Stimulated activated naive B cell treated with anti-CD40 and anti-IgM and Interleukin-4, amounts not matched to agents 10 μg/mL and 1 μg/mL and 100 μg/mL, for 72 hours (primary cell): ENCODE measurements at regions not wholly inside any gene's neighbourhood (a gene's known extent, or its start where the extent isn't known, plus 50 kb on each side); places are given as distances from the start of the nearest gene placed in this dataset.

ENCODE experiments used
- ATAC-seq, 2 donors: fragments of 150-1000 bp; cut with Tn5 transposase; replicated peaks; 2 replicates each; pipeline ENCODE4 v1.10.0; 2021; ENCODE audit warnings: moderate library complexity in 1 of 2
- DNase-seq: peaks from one replicate; pipeline ENCODE4 v3.0.0; 2021
- H3K27ac Mint-ChIP-seq: one replicate; pipeline ENCODE4 v1.8.0; 2022; ENCODE audit warnings: mild to moderate bottlenecking, mixed read lengths
- H3K27me3 Mint-ChIP-seq, 2 donors: one replicate each; pipeline ENCODE4 v1.8.0; 2022; ENCODE audit warnings: mixed read lengths in 2 of 2
- H3K36me3 Mint-ChIP-seq, 2 donors: one replicate each; pipeline ENCODE4 v1.8.0; 2022; ENCODE audit warnings: mixed read lengths in 2 of 2, mild to moderate bottlenecking in 1 of 2
- H3K4me1 Mint-ChIP-seq, 2 donors: one replicate each; pipeline ENCODE4 v1.8.0; 2022; ENCODE audit warnings: mixed read lengths in 2 of 2, mild to moderate bottlenecking in 1 of 2
- H3K4me3 Mint-ChIP-seq, 2 donors: one replicate each; pipeline ENCODE4 v1.8.0; 2022; ENCODE audit warnings: mild to moderate bottlenecking in 2 of 2, mixed read lengths in 2 of 2, moderate library complexity in 1 of 2
- H3K9me3 Mint-ChIP-seq, 2 donors: one replicate each; pipeline ENCODE4 v1.8.0; 2022; ENCODE audit warnings: mixed read lengths in 2 of 2, mild to moderate bottlenecking in 1 of 2

DNA sequence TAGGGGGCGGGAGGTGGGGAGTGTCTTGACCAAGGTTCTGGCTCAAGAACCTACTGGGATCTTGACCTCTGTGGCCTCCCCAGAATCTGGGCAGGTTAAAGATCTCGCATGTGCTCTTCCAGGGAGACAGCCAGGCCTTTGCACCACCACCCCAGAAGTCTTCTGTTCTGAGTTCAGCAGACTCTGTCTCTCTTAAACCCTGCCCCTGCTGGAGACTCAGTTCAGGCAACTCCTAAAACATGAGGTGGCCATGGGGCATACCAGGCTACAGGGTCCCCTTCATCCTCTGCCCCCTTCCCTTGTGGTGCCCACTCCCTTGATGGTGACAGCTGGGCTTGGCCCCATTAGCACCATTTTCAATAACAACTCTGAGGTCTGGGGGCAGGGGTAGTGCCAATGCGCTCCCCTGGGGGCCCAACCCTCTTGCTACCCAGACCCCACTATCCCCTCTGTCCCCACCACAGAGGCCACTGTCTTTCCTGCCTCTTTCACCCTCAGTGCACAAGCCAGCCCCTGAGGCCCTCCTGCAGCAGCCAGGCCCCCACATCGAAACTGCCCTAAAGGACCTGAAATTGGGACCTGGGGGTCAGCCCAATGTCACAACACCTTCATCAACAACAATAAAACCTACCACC, 132.7 kb upstream of the RUNX3 start:
- H3K4me3 Mint-ChIP-seq, result no peak overlapping the region
- no peak for DNase-seq
- peaks cover 0 to 6% of the 10 kb centered on the region in 2 donors for H3K27me3 Mint-ChIP-seq
- H3K4me1 Mint-ChIP-seq, result peaks cover 9 to 22% of the 10 kb centered on the region in 2 donors
- no peak overlapping the region for H3K27ac Mint-ChIP-seq
- no peaks in the 10 kb centered on the region for H3K36me3 Mint-ChIP-seq
- H3K9me3 Mint-ChIP-seq, result peaks cover 0 to 2% of the 10 kb centered on the region in 2 donors
- ATAC-seq, result no peak

DNA sequence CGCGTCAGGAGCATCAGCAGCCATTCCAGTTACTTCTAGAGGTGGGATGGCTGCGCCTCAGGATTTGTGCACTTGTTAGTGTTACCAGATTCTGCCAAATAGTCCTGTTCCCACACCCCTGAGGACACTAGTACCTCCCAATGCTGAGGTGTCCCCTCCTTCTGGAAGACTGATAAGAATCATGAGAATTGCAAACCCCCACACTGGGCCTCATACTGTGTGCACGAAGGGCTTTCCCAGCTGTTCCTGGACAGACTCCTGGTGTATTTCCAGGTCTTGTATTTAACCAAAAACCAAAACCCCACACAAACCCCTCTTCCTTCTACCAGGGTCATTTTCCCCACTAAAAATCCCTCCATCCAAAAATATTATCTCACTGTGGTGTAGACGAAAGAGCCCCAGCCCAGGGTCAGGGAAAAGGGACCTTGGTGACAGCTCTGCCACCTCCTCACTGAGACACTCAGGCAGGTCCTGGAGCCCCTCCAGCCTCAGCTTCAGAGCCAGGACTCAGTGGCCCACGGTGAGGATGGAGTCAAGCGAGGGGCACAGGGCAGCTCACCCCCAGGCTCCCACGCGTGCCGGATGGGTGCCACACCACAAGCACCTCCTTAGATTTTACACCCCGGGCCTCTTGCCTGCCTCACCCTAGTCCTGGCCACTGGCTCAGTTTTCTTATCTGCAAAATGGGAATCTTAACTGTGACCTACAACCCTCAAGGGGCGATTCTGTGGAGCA, 131.4 kb upstream of the RUNX3 start:
- Mint-ChIP-seq H3K27ac (peak overlapping the region; percentile 9), H3K36me3 (no peaks in the 10 kb centered on the region), H3K4me1 (peaks cover 9 to 22% of the 10 kb centered on the region in 2 donors), H3K27me3 (peaks cover 0 to 10% of the 10 kb centered on the region in 2 donors), H3K4me3 (no peak overlapping the region), H3K9me3 (peaks cover 0 to 2% of the 10 kb centered on the region in 2 donors)
- DNase-seq (no peak), ATAC-seq (no peak)

GRCh38 chr1:25057188-25057587, 127.1 kb upstream of the RUNX3 start:
- ATAC-seq (no peak), DNase-seq (no peak)
- H3K4me3 Mint-ChIP-seq, result no peak overlapping the region
- peaks cover 34 to 41% of the 10 kb centered on the region in 2 donors for H3K27me3 Mint-ChIP-seq
- peaks cover 0 to 2% of the 10 kb centered on the region in 2 donors for H3K9me3 Mint-ChIP-seq
- no peaks in the 10 kb centered on the region for H3K4me1 Mint-ChIP-seq
- no peaks in the 10 kb centered on the region for H3K36me3 Mint-ChIP-seq
- H3K27ac Mint-ChIP-seq, result no peak overlapping the region

DNA sequence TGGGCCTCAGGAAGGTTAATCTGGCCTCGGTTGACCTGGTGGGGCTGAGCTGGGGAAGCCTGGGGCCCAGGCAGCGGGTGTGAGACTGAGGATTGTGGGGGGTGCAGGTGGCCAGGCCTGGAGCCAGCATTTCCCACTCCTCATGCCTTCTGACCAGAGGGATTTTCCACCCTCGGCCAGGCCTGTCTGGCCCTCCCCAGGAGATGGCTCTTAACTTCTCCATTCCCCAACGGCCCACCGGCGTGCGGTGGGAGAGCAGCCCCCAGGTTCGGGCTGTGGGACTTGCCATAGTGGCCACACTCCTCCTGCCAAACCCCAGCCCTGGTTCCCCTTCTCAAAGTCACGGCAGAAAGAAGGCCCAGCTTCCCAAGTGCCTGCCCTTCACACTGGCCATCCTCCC, 126.5 kb upstream of the RUNX3 start:
- Mint-ChIP-seq H3K9me3 (peaks cover 0 to 2% of the 10 kb centered on the region in 2 donors), H3K27me3 (peaks cover 38 to 41% of the 10 kb centered on the region in 2 donors)
- DNase-seq, result no peak

DNA sequence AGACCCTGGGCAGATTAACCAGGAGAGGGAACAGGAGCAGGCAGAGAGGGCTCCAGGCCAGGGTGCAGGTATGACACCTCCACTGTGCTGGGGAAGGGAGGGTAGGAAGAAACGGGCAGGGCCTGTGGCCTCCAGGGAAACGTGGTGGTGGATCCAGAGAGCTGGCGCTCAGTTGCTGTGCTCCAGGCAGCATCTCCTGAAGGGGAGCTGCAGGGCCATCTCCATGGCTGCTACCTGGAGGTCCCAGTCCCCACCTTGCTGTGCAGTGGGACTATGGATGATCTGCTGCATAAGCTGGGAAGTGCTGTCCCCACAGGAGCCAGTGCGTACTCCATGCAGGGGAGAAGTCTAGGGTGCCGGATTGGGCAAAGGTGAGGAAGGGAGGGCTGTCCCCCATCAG, 125.9 kb upstream of the RUNX3 start:
- Mint-ChIP-seq H3K9me3 (peaks cover 0 to 2% of the 10 kb centered on the region in 2 donors), H3K4me3 (no peak overlapping the region), H3K27me3 (peaks cover 38 to 41% of the 10 kb centered on the region in 2 donors), H3K27ac (peak overlapping the region; percentile 6), H3K4me1 (peaks cover 0 to 1% of the 10 kb centered on the region in 2 donors), H3K36me3 (no peaks in the 10 kb centered on the region)
- DNase-seq (no peak), ATAC-seq (no peak)

More for the DNA sequence above, 126.5 kb upstream of the RUNX3 start:
- Mint-ChIP-seq H3K4me1 (no peaks in the 10 kb centered on the region), H3K36me3 (no peaks in the 10 kb centered on the region), H3K27ac (no peak overlapping the region), H3K4me3 (no peak overlapping the region)
- ATAC-seq, result no peak

- no peak overlapping the region for H3K27ac Mint-ChIP-seq
- no peaks in the 10 kb centered on the region for H3K36me3 Mint-ChIP-seq
- DNase-seq (no peak), ATAC-seq (no peak)
- H3K4me1 Mint-ChIP-seq, result peaks cover 0 to 5% of the 10 kb centered on the region in 2 donors
- peaks cover 38 to 41% of the 10 kb centered on the region in 2 donors for H3K27me3 Mint-ChIP-seq
- peaks cover 0 to 2% of the 10 kb centered on the region in 2 donors for H3K9me3 Mint-ChIP-seq
- no peak overlapping the region for H3K4me3 Mint-ChIP-seq
Measured at GRCh38 chr1:25055324-25055780, 125.3 kb upstream of the RUNX3 start.

DNA sequence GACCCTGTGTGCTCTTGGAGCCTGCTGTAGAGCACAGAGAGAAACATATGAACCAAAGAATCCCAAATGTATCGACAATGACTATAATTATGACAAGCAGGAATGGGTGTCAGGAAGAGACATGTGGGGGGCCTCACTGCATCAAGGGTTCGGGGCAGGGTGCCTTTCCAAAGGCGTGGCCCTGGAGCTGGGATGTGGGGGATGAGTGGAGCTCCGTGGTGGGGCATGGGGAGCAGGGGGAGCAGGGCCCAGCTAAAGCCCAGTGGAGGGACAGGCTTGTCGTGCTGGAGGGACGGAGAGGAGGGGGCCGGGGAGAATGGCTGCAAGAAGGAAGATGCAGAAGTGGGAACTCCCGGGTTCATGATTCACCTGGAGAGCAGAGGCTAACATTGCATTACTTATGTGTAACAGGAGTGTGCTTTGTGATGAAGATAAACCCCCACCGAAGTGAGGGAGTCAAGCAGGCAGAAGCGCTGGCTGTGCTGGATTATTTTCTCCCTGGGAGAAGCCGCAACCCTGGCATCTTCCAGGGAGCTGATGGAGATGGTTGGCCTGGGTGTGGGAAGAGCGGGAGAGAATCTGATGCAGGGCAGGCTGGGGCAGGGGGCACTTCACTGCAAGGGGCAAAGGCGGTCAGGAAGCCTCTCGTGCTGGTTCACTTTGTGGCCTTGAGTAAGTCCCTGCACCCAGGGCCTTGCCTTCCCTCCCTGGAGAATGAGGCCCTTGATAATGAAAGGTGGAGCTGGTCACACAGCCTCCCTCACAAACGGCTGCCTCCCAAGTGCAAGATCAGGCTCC, 124.6 kb upstream of the RUNX3 start:
- DNase-seq, result no peak
- peaks cover 0 to 5% of the 10 kb centered on the region in 2 donors for H3K4me1 Mint-ChIP-seq
- no peaks in the 10 kb centered on the region for H3K9me3 Mint-ChIP-seq
- H3K36me3 Mint-ChIP-seq, result no peaks in the 10 kb centered on the region
- H3K27me3 Mint-ChIP-seq, result peaks cover 38 to 42% of the 10 kb centered on the region in 2 donors
- ATAC-seq, result no peak
- H3K27ac Mint-ChIP-seq, result no peak overlapping the region
- H3K4me3 Mint-ChIP-seq, result no peak overlapping the region

DNA sequence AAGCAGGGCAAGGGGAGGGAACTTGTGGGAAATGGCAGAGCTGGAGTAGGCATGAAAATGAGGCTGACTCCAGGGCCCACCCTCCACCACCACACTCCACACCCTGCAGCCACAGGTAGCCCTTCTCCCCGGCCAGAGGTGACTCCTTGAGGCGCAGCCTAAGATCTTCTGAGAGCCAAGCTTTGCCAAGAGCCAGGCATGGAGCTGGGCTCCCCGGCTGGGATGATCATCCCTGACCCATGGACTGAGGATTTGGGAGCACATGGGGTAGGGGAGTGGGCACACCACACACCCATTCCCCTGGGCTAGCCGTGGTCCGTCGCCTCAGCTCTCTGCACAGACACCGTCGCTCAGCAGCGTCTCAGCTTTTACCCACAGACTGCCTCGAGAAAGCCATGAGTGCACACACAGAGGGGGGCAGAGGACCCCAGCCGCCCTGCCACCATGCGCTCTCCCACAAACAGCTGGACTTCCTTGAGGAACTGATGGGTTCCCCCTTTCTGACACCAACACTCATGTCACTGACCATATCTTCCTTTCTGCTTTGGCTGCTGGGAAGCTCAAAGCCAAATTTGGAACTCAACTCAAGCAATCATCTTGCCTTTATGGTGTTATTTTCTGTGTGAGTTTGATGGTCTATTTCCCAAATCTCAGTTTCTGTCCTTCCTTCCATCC, 123.6 kb upstream of the RUNX3 start:
- H3K4me1 Mint-ChIP-seq, result peaks cover 0 to 5% of the 10 kb centered on the region in 2 donors
- H3K36me3 Mint-ChIP-seq, result peaks cover 0 to 2% of the 10 kb centered on the region in 2 donors
- DNase-seq (no peak), ATAC-seq (peak in 1 of 2 donors; percentile 12)
- H3K27ac Mint-ChIP-seq, result no peak overlapping the region
- H3K9me3 Mint-ChIP-seq, result no peaks in the 10 kb centered on the region
- peaks cover 38 to 46% of the 10 kb centered on the region in 2 donors for H3K27me3 Mint-ChIP-seq
- no peak overlapping the region for H3K4me3 Mint-ChIP-seq

DNA sequence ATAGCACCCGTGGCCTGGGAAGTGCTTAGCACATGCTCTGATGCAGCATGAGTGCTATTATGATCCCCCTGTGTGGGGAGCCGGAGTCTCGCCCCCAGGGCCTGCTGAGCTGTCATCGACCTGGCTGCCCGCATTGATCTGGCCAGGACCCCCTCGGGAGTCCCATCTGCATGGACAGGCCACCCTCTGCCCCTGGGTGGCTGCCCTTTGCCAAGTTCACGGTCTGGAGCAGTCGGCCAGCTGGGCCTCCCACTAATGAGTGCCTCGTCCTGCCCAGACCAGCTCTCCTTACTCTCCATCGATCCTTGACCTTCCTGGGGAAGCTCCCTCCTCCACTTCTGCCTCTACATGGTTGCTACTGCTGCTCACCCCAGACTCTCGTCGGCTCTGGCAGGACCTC, 121.8 kb upstream of the RUNX3 start:
- Mint-ChIP-seq H3K27ac (no peak overlapping the region), H3K9me3 (no peaks in the 10 kb centered on the region), H3K27me3 (peaks cover 38 to 40% of the 10 kb centered on the region in 2 donors), H3K36me3 (peaks cover 4 to 8% of the 10 kb centered on the region in 2 donors), H3K4me3 (no peak overlapping the region), H3K4me1 (peaks cover 1 to 7% of the 10 kb centered on the region in 2 donors)
- ATAC-seq, result no peak
- no peak for DNase-seq

- DNase-seq, result no peak
- peaks cover 37 to 38% of the 10 kb centered on the region in 2 donors for H3K27me3 Mint-ChIP-seq
- ATAC-seq, result no peak
- peaks cover 8 to 12% of the 10 kb centered on the region in 2 donors for H3K36me3 Mint-ChIP-seq
- no peak overlapping the region for H3K4me3 Mint-ChIP-seq
- H3K4me1 Mint-ChIP-seq, result peaks cover 5 to 9% of the 10 kb centered on the region in 2 donors
- H3K9me3 Mint-ChIP-seq, result no peaks in the 10 kb centered on the region
- H3K27ac Mint-ChIP-seq, result no peak overlapping the region
Measured at GRCh38 chr1:25051504-25051903, 121.4 kb upstream of the RUNX3 start.

DNA sequence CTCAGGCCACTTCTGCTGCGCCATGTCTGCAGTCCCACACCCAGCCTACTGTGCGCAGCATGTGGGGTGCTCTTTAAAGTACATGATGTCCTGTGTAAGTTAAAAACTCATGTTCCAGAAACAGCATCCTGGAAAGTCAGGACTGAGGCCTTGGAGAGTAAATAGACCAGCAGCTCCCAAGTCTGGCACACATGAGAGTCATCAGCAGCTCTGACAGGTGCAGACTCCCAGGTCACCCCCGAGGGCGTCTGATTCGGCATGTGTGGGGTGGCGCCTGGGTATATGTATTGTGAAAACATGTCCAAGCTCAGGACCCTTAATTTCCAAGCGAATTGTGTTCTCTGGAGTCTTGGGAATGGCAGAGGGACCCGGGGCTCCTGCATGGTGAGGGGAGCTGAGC, 120.1 kb upstream of the RUNX3 start:
- no peak overlapping the region for H3K4me3 Mint-ChIP-seq
- H3K4me1 Mint-ChIP-seq, result peaks cover 9 to 10% of the 10 kb centered on the region in 2 donors
- H3K9me3 Mint-ChIP-seq, result no peaks in the 10 kb centered on the region
- H3K27ac Mint-ChIP-seq, result no peak overlapping the region
- H3K27me3 Mint-ChIP-seq, result peaks cover 27 to 30% of the 10 kb centered on the region in 2 donors
- H3K36me3 Mint-ChIP-seq, result peaks cover 13 to 15% of the 10 kb centered on the region in 2 donors
- DNase-seq (no peak), ATAC-seq (no peak)

DNA sequence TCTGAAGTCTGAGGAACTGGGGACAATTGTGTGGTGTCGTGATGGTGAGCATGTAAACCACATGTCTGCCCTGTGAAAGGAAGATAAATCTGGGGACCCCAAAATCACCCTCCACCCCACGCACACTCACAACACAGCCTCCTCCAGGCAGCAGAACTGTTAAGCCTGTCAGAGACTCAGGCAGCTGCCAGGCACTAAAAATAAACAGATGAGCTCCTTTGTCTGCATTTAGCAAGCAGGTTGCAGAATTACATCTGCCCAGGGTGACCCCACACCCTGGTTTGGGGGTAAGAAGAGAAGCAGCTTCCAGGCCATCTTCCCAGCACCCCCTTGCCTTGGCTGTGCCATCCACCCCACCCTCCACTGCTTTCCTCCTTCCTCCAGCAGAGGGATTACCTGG, 119.1 kb upstream of the RUNX3 start:
- H3K4me1 Mint-ChIP-seq, result peaks cover 11 to 18% of the 10 kb centered on the region in 2 donors
- H3K4me3 Mint-ChIP-seq, result no peak overlapping the region
- no peak for ATAC-seq
- no peaks in the 10 kb centered on the region for H3K9me3 Mint-ChIP-seq
- H3K27me3 Mint-ChIP-seq, result peaks cover 19 to 21% of the 10 kb centered on the region in 2 donors
- no peak for DNase-seq
- no peak overlapping the region for H3K27ac Mint-ChIP-seq
- H3K36me3 Mint-ChIP-seq, result peaks cover 21 to 25% of the 10 kb centered on the region in 2 donors

DNA sequence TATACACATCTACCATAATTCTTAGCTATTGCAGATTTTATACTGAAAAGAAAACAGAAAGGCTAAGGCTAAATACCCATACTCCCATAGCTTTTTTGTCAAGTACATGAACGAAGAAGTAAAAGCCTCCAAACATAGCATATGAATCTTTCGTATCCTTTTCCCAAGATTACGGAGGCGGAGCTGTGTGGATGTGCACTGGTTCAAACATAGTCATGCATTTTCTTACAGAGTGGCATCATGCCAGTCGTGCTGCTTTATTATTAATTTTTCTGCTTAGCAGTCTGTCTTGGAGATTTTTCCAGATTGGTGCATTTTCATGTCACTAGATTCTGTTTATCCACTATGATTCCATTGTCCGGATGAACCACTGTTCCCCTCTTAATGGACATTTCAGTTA, 118.7 kb upstream of the RUNX3 start:
- Mint-ChIP-seq H3K4me1 (peaks cover 11 to 18% of the 10 kb centered on the region in 2 donors), H3K4me3 (no peak overlapping the region), H3K36me3 (peaks cover 25 to 30% of the 10 kb centered on the region in 2 donors), H3K27me3 (peaks cover 14 to 16% of the 10 kb centered on the region in 2 donors), H3K27ac (no peak overlapping the region), H3K9me3 (no peaks in the 10 kb centered on the region)
- ATAC-seq (no peak), DNase-seq (no peak)
